ENCODE measurements at regions not wholly inside any gene's neighbourhood (a gene's known extent, or its start where the extent isn't known, plus 50 kb on each side); places are given as distances from the start of the nearest gene placed in this dataset.
"Not testable (repeated sequence)": the region's sequence is repeated elsewhere in the genome, so short reads cannot be mapped to it uniquely, and the experiment has no call there.

GRCh38 chr9:42850896-42851693 is 667.6 kb downstream of the SPATA31A6 start:
- H3K27me3 Mint-ChIP-seq, H3K27ac Mint-ChIP-seq, ATAC-seq, H3K4me1 Mint-ChIP-seq, H3K4me3 Mint-ChIP-seq, DNase-seq, H3K9me3 Mint-ChIP-seq: not testable (repeated sequence)

DNA sequence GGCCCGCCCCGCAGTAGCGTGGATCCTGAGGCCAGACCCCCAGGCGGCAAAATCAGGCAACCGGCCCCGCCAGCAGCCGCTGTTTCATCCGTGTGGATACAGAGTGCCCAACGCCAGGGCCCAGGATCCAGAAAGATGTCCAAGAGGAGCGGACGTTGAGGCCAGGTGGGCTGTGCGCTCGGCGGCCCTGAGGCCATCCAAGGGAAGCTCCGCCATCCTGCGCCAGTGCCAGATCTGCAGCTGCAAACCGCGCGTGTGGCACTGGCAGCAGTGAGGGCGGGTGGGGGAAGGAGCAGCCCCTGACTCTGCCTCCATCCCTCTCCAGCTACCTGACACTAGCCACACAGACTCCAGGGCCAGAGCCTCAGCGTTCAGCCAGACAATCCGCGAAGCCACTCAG is 668.2 kb downstream of the SPATA31A6 start:
- H3K27ac Mint-ChIP-seq, H3K4me3 Mint-ChIP-seq, DNase-seq, ATAC-seq, H3K9me3 Mint-ChIP-seq, H3K27me3 Mint-ChIP-seq, H3K4me1 Mint-ChIP-seq: not testable (repeated sequence)

GRCh38 chr9:42852133-42852930 is 668.9 kb downstream of the SPATA31A6 start:
- ATAC-seq = peak; percentile 57
- H3K4me3 Mint-ChIP-seq = peak overlapping the region; percentile 29 to 47
- not testable (repeated sequence) for H3K4me1 Mint-ChIP-seq, H3K9me3 Mint-ChIP-seq, H3K27me3 Mint-ChIP-seq, H3K27ac Mint-ChIP-seq
- peak in 1 of 2 donors; percentile 15 for DNase-seq

DNA sequence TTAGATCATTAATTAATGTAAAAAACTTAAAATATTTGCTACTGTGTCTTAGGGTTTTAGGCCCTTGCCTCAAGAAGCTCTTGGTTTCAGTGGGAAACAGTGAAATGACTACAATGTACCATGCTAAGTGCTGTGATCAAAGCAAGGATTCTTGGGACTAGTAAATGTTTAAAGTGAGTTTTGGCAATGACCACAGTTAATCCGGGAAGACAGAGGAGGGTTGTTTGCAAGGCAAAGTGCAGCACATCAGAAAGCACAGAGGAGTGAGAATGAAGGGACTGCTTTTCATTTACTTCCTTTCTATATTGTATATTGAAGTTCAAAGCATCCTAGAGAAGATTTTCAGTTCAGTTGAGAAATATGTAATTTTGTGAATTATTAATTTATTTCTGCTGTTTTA is 676.7 kb downstream of the SPATA31A6 start:
- not testable (repeated sequence) for H3K9me3 Mint-ChIP-seq, H3K4me1 Mint-ChIP-seq, DNase-seq, H3K27ac Mint-ChIP-seq, H3K27me3 Mint-ChIP-seq, ATAC-seq, H3K4me3 Mint-ChIP-seq

GRCh38 chr9:42862465-42862864 is 679.0 kb downstream of the SPATA31A6 start:
- H3K27ac Mint-ChIP-seq, H3K9me3 Mint-ChIP-seq, DNase-seq, ATAC-seq, H3K4me3 Mint-ChIP-seq, H3K27me3 Mint-ChIP-seq, H3K4me1 Mint-ChIP-seq: not testable (repeated sequence)

Measured in stimulated activated naive CD8-positive, alpha-beta T cell treated with anti-CD3 and anti-CD28 coated beads, Interleukin-15, amount 100 ng/mL, for 72 hours (primary cell).